GM18499 (cell line): ENCODE measurements at regions not wholly inside any gene's neighbourhood (a gene's known extent, or its start where the extent isn't known, plus 50 kb on each side); places are given as distances from the start of the nearest gene placed in this dataset.
"Not testable (repeated sequence)": the region's sequence is repeated elsewhere in the genome, so short reads cannot be mapped to it uniquely, and the experiment has no call there.

Experiments used
- ATAC-seq: cut with Tn5 transposase; IDR thresholded peaks from one replicate; pipeline ENCODE4 v1.9.1; 2021; ENCODE audit warnings: moderate number of reproducible peaks; ENCODE audit not compliant: insufficient read depth, unreplicated experiment

GRCh38 chr6:133093956-133094355 lies 147.2 kb upstream of the EYA4 start:
- no peak for ATAC-seq

GRCh38 chr6:133097208-133097607 lies 143.9 kb upstream of the EYA4 start:
- ATAC-seq, result no peak

GRCh38 chr6:133099573-133099972 lies 141.6 kb upstream of the EYA4 start:
- no peak for ATAC-seq

- no peak for ATAC-seq
Observed at GRCh38 chr6:133100865-133101264, 140.3 kb upstream of the EYA4 start.

GRCh38 chr6:133101790-133102189 lies 139.4 kb upstream of the EYA4 start:
- no peak for ATAC-seq

GRCh38 chr6:133106934-133107333 lies 134.2 kb upstream of the EYA4 start:
- no peak for ATAC-seq

GRCh38 chr6:133108419-133108818 lies 132.7 kb upstream of the EYA4 start:
- ATAC-seq, result no peak

- ATAC-seq, result no peak
Observed at GRCh38 chr6:133114973-133115372, 126.2 kb upstream of the EYA4 start.

GRCh38 chr6:133115946-133116345 lies 125.2 kb upstream of the EYA4 start:
- no peak for ATAC-seq

- no peak for ATAC-seq
Observed at GRCh38 chr6:133128191-133128590, 113.0 kb upstream of the EYA4 start.

GRCh38 chr6:133129556-133129955 lies 111.6 kb upstream of the EYA4 start:
- no peak for ATAC-seq

GRCh38 chr6:133130863-133131262 lies 110.3 kb upstream of the EYA4 start:
- ATAC-seq, result no peak

GRCh38 chr6:133131621-133132465 lies 109.3 kb upstream of the EYA4 start:
- ATAC-seq, result no peak

- no peak for ATAC-seq
Observed at GRCh38 chr6:133132466-133132971, 108.6 kb upstream of the EYA4 start.

- no peak for ATAC-seq
Observed at GRCh38 chr6:133136177-133136880, 104.8 kb upstream of the EYA4 start.

- ATAC-seq, result not testable (repeated sequence)
Observed at GRCh38 chr6:133147470-133148184, 93.5 kb upstream of the EYA4 start.

- ATAC-seq, result no peak
Observed at GRCh38 chr6:133156689-133157088, 84.5 kb upstream of the EYA4 start.

GRCh38 chr6:133157995-133158394 lies 83.2 kb upstream of the EYA4 start:
- no peak for ATAC-seq

GRCh38 chr6:133159255-133159795 lies 81.8 kb upstream of the EYA4 start:
- no peak for ATAC-seq

GRCh38 chr6:133160536-133160935 lies 80.6 kb upstream of the EYA4 start:
- ATAC-seq, result no peak

- no peak for ATAC-seq
Observed at GRCh38 chr6:133165235-133165634, 75.9 kb upstream of the EYA4 start.
